ENCODE measurements at regions not wholly inside any gene's neighbourhood (a gene's known extent, or its start where the extent isn't known, plus 50 kb on each side); places are given as distances from the start of the nearest gene placed in this dataset.

DNA sequence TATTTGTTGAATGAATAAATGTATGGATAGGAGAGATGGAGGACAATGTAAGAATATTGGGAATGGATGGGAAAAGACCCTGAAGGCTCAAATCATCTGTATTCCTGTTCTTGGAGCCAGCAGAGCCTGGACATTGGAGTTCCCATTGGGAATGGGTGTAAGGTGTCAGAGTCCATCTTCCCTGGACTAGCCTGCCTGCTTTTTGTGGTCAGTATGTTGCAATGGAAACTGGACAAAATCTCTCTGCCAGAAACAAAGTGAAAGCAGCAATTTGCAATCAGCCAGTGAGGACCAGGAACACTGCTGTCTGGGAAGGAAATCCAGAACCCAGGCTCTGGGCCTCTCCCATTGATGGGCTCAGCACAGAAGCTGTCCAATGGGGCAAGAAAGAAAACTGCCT is 83.5 kb upstream of the SKOR2 start:
- H3K27ac Mint-ChIP-seq: no peak overlapping the region
- peaks cover 23% of the 10 kb centered on the region for H3K9me3 Mint-ChIP-seq
- H3K27me3 Mint-ChIP-seq (ENCODE audit: insufficient read depth): peaks cover 8% of the 10 kb centered on the region; the same call in 1 of the 2 replicates
- TF ChIP-seq, protein P1, sequence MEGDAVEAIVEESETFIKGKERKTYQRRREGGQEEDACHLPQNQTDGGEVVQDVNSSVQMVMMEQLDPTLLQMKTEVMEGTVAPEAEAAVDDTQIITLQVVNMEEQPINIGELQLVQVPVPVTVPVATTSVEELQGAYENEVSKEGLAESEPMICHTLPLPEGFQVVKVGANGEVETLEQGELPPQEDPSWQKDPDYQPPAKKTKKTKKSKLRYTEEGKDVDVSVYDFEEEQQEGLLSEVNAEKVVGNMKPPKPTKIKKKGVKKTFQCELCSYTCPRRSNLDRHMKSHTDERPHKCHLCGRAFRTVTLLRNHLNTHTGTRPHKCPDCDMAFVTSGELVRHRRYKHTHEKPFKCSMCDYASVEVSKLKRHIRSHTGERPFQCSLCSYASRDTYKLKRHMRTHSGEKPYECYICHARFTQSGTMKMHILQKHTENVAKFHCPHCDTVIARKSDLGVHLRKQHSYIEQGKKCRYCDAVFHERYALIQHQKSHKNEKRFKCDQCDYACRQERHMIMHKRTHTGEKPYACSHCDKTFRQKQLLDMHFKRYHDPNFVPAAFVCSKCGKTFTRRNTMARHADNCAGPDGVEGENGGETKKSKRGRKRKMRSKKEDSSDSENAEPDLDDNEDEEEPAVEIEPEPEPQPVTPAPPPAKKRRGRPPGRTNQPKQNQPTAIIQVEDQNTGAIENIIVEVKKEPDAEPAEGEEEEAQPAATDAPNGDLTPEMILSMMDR (IDR thresholded peaks at IDR 0.05): no peak
- H3K36me3 Mint-ChIP-seq (ENCODE audit: low read depth): peaks cover 5% of the 10 kb centered on the region; the same call in 1 of the 2 replicates
- H3K4me1 Mint-ChIP-seq (ENCODE audit: low read depth): no peaks in the 10 kb centered on the region
- no peak for DNase-seq
- H3K4me3 Mint-ChIP-seq: no peak overlapping the region

DNA sequence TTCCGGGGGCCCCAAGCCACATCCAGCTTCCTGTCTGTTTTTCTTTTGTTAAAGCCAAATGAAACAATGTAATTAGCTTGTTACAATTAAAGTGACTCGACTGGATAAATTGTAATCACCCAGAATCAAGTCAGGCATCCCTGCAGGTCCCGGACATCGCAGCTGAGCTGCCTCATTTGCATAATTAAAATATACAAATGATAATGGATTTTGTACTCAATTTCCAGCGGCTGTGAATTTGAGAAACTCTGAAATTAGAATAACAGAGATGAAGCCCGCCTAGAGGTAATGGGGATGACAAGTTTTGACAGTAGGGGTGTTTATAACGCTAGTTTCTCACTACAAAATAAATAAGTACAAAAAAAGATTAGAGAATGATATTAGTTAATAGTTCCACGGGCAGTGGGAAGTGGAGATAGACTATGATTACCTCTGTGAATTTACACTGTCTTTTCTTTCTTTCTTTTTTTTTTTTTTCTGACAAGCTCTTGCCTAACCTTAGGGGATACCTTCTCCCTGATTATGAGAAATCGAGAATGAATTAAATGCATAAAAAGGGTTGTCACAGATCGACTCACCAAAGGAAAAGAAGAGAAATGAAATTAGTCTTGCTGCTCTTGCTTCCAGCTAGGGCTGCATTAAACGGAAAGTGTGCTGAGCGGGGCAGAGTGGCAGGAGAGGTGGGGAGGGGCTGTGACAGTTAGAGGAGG is 82.6 kb upstream of the SKOR2 start:
- Mint-ChIP-seq H3K4me1 (ENCODE audit: low read depth) (no peaks in the 10 kb centered on the region), H3K4me3 (no peak overlapping the region), H3K9me3 (peaks cover 23% of the 10 kb centered on the region), H3K27ac (no peak overlapping the region), H3K27me3 (ENCODE audit: insufficient read depth) (peaks cover 8% of the 10 kb centered on the region; the same call in 1 of the 2 replicates), H3K36me3 (ENCODE audit: low read depth) (peaks cover 5% of the 10 kb centered on the region; the same call in 1 of the 2 replicates)
- no peak for DNase-seq
- TF ChIP-seq, protein P1 (IDR thresholded peaks at IDR 0.05): no peak

DNA sequence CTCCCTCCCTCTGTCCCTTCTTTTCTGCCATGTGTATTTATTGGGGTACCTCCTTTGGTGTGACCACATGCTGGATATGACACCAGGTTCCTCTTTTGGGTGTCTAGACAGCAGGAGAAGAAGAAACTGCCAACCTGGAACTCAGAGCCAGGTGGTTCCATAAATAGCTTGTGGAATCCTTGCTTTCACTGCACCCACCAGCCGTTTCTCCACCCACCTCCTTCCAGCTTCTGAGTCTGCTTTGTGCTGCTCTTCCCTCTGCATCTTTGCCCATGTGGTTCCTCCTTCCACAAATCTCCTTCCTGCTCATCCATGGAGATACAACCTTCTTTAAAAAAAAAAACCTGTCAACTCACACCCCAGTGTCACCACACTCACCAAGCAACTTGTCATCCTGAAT is 80.2 kb upstream of the SKOR2 start:
- Mint-ChIP-seq H3K4me1 (ENCODE audit: low read depth) (no peaks in the 10 kb centered on the region), H3K4me3 (no peak overlapping the region), H3K27ac (no peak overlapping the region), H3K36me3 (ENCODE audit: low read depth) (no peaks in the 10 kb centered on the region), H3K27me3 (ENCODE audit: insufficient read depth) (peaks cover 8% of the 10 kb centered on the region), H3K9me3 (peaks cover 27% of the 10 kb centered on the region)
- DNase-seq: no peak
- TF ChIP-seq, protein P1 (IDR thresholded peaks at IDR 0.05): no peak

DNA sequence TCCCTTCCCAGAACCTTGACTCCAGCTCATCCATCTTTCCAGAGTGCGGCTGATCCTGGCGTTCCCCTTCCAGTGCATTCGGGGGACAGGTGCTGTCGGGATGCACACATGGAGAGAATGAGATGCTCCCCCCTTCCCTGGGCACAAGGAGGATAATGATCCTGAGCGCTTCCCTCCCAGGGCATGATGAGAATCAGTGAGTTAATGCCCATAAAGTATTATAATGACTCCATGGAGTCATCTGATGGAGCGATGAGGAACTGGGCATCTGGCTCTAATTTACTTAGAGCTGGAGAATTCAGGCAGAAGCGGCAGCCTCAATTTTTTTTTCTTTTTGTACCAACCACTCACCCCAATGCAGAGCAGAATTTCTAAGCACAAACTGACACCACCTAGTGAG is 79.6 kb upstream of the SKOR2 start:
- Mint-ChIP-seq H3K4me1 (ENCODE audit: low read depth) (no peaks in the 10 kb centered on the region), H3K27me3 (ENCODE audit: insufficient read depth) (peaks cover 7% of the 10 kb centered on the region), H3K4me3 (no peak overlapping the region), H3K27ac (no peak overlapping the region), H3K36me3 (ENCODE audit: low read depth) (no peaks in the 10 kb centered on the region; the same call in 1 of the 2 replicates), H3K9me3 (peaks cover 31% of the 10 kb centered on the region)
- DNase-seq: no peak
- TF ChIP-seq, protein P1 (IDR thresholded peaks at IDR 0.05): no peak

DNA sequence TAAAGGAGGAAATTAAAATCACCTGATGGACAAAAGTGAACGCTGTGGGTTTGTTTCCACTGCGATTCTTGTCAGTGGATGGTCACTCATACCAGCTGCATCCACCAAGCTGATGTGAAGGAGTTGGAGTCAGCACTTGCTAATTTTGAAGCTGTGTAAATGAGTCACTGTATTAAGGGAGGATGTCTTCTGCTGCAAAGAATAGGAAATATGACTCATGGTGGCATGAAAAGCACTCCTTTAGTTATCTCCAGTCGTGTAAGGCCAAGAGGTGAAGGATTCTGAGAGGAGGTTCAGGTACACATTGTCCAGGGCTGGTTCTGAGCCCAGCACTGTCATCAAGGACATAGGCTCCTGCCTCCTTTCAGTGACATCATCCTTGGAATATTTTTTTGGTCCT is 71.7 kb upstream of the SKOR2 start:
- Mint-ChIP-seq H3K36me3 (ENCODE audit: low read depth) (no peaks in the 10 kb centered on the region; the same call in 1 of the 2 replicates), H3K27me3 (ENCODE audit: insufficient read depth) (peaks cover 4% of the 10 kb centered on the region), H3K4me3 (no peak overlapping the region), H3K27ac (no peak overlapping the region; the same call in 1 of the 2 replicates), H3K9me3 (peaks cover 18% of the 10 kb centered on the region), H3K4me1 (ENCODE audit: low read depth) (peaks cover 8% of the 10 kb centered on the region; the same call in 1 of the 2 replicates)
- TF ChIP-seq, protein P1 (IDR thresholded peaks at IDR 0.05): no peak
- DNase-seq: peak; percentile 65

Data from HFFc6 (cell line).